HCT116 (cell line): ENCODE measurements at regions not wholly inside any gene's neighbourhood (a gene's known extent, or its start where the extent isn't known, plus 50 kb on each side); places are given as distances from the start of the nearest gene placed in this dataset.

Experiments used
- ATAC-seq: fragments of 200-7000 bp; cut with Tn5 transposase; 2 replicates; pipeline ENCODE4 v1.9.1; 2020; ENCODE audit warnings: mild to moderate bottlenecking, moderate library complexity
- BruUV-seq: library from RNA; stranded (reverse); fragments of 400-500 nt; replicated peaks from 2 replicates; lab custom pipeline; 2021; lab: Mats Ljungman, UMichigan
- CTCF ChIA-PET: fragments of 300-600 bp; sonication (Branson Sonifier 250); formaldehyde crosslinking; loops from one replicate; lab custom pipeline; 2021; ENCODE audit warnings: antibody characterized with exemption; lab: Charles Lee
- POLR2A ChIA-PET: fragments of 300-600, 350-600 bp; sonication (Branson Sonifier 250); formaldehyde crosslinking; loops from one replicate; lab custom pipeline; 2021; ENCODE audit warnings: antibody characterized with exemption; lab: Charles Lee
- RAD21 ChIA-PET, 2 experiments: fragments of 300-600 bp; sonication (Branson Sonifier 250); formaldehyde crosslinking; loops; one replicate each; lab custom pipeline; 2023; ENCODE audit warnings: low total read pairs in 2 of 2; ENCODE audit not compliant: uncharacterized antibody in 2 of 2, unreplicated experiment in 2 of 2, low non-redundant PET in 1 of 2; lab: Charles Lee
- DNase-seq: peaks from one replicate; pipeline ENCODE4 v3.0.0-alpha.2; 2010; ENCODE audit warnings: low read depth, low spot score
- H2AFZ ChIP-seq: fragments of 200-600 bp; shearing (Covaris generic), sonication (generic); 2 replicates; pipeline ENCODE4 v1.6.1; 2017; ENCODE audit warnings: low read depth, mixed run types, mixed read lengths, antibody characterized with exemption, low read length; ENCODE audit not compliant: poor library complexity, severe bottlenecking
- H3K27ac ChIP-seq: 2 replicates; pipeline ENCODE4 v1.5.1; 2012; ENCODE audit warnings: low read depth, low read length
- H3K27me3 ChIP-seq: fragments of 200-600 bp; sonication (generic); 2 replicates; pipeline ENCODE4 v1.6.1; 2016; ENCODE audit warnings: mixed run types, low read length, mixed read lengths; ENCODE audit not compliant: insufficient read depth
- H3K36me3 ChIP-seq, 2 experiments: fragments of 200-500 bp in 1 of 2; fragments of 200-600 bp in 1 of 2; sonication (Bioruptor generic) in 1 of 2; sonication (generic) in 1 of 2; 2 replicates each; pipeline versions ENCODE4 v1.5.1 to v1.6.1; 2014 to 2016; ENCODE audit warnings: low read length in 2 of 2, inconsistent platforms in 1 of 2, mixed read lengths in 1 of 2, mixed run types in 1 of 2; ENCODE audit not compliant: insufficient read depth in 2 of 2, control insufficient read depth in 1 of 2
- H3K4me1 ChIP-seq, 2 experiments: fragments of 200-600 bp in 1 of 2; sonication (generic) in 1 of 2; 2 replicates each; pipeline versions ENCODE4 v1.5.1 to v1.6.1; 2012 to 2017; ENCODE audit warnings: low read length in 2 of 2, inconsistent platforms in 1 of 2, mild to moderate bottlenecking in 1 of 2, mixed read lengths in 1 of 2, mixed run types in 1 of 2, moderate library complexity in 1 of 2; ENCODE audit not compliant: insufficient read depth in 2 of 2, control insufficient read depth in 1 of 2
- H3K4me2 ChIP-seq: fragments of 200-600 bp; sonication (generic); 2 replicates; pipeline ENCODE4 v1.6.1; 2017; ENCODE audit warnings: mixed run types, low read length, mixed read lengths
- H3K4me3 ChIP-seq, 2 experiments: fragments of 200-600 bp in 1 of 2; sonication (generic) in 1 of 2; replicated peaks in 1 of 2; 2 replicates each; pipeline ENCODE4 v1.5.1; 2011 to 2016; ENCODE audit warnings: low read length in 2 of 2, control low read depth in 1 of 2, low read depth in 1 of 2, mild to moderate bottlenecking in 1 of 2, mixed read lengths in 1 of 2, mixed run types in 1 of 2
- H3K79me2 ChIP-seq: fragments of 200-600 bp; sonication (generic); 2 replicates; pipeline ENCODE4 v1.6.1; 2017; ENCODE audit warnings: mild to moderate bottlenecking, mixed run types, low read length, moderate library complexity, mixed read lengths; ENCODE audit not compliant: insufficient read depth
- H3K9ac ChIP-seq: fragments of 200-600 bp; sonication (generic); 2 replicates; pipeline ENCODE4 v1.6.1; 2016; ENCODE audit warnings: low read length, mixed read lengths
- H3K9me2 ChIP-seq: fragments of 200-600 bp; sonication (generic), shearing (Covaris generic); 2 replicates; pipeline ENCODE4 v1.6.1; 2017; ENCODE audit warnings: mixed run types, mild to moderate bottlenecking, moderate library complexity; ENCODE audit not compliant: insufficient read depth
- H3K9me3 ChIP-seq, 2 experiments: fragments of 200-500 bp in 1 of 2; fragments of 200-600 bp in 1 of 2; sonication (Bioruptor generic) in 1 of 2; sonication (generic) in 1 of 2; 2 replicates each; pipeline ENCODE4 v1.6.1; 2014 to 2017; ENCODE audit warnings: low read length in 2 of 2, mixed read lengths in 2 of 2, inconsistent platforms in 1 of 2, low read depth in 1 of 2, mild to moderate bottlenecking in 1 of 2, mixed run types in 1 of 2, moderate library complexity in 1 of 2; ENCODE audit not compliant: control insufficient read depth in 1 of 2, insufficient read depth in 1 of 2
- H4K20me1 ChIP-seq: fragments of 200-600 bp; sonication (generic), shearing (Covaris generic); 2 replicates; pipeline ENCODE4 v1.6.1; 2017; ENCODE audit warnings: mixed run types, mild to moderate bottlenecking, moderate library complexity; ENCODE audit not compliant: insufficient read depth
- CEBPB ChIP-seq: IDR thresholded peaks from 2 replicates; pipeline ENCODE4 v1.6.1; 2012; ENCODE audit warnings: low read depth
- EGR1 ChIP-seq: IDR thresholded peaks from 2 replicates; pipeline ENCODE4 v1.6.1; 2012; ENCODE audit warnings: low read depth
- EZH2 ChIP-seq: fragments of 200-600 bp; sonication (generic); IDR thresholded peaks from 2 replicates; pipeline ENCODE4 v1.6.1; 2017; ENCODE audit warnings: antibody characterized with exemption, mixed run types
- JUND ChIP-seq: IDR thresholded peaks from 2 replicates; pipeline ENCODE4 v1.6.1; 2012
- POLR2A ChIP-seq: IDR thresholded peaks from 2 replicates; pipeline ENCODE4 v1.7.0; 2011; ENCODE audit warnings: borderline replicate concordance; ENCODE audit not compliant: insufficient read depth, insufficient read length; ENCODE audit errors: extremely low read depth
- POLR2AphosphoS5 ChIP-seq: IDR thresholded peaks from 2 replicates; pipeline ENCODE4 v1.6.1; 2011; ENCODE audit warnings: mild to moderate bottlenecking, low read depth, low read length, moderate library complexity
- RAD21 ChIP-seq: IDR thresholded peaks from 2 replicates; pipeline ENCODE4 v1.6.1; 2012; ENCODE audit warnings: low read depth, mild to moderate bottlenecking
- REST ChIP-seq: IDR thresholded peaks from 2 replicates; pipeline ENCODE4 v1.6.1; 2012; ENCODE audit warnings: low read depth
- SP1 ChIP-seq: IDR thresholded peaks from 2 replicates; pipeline ENCODE4 v1.6.1; 2012; ENCODE audit warnings: low read depth
- SRF ChIP-seq: IDR thresholded peaks from 2 replicates; pipeline ENCODE4 v1.6.1; 2012; ENCODE audit warnings: low read depth
- TCF7L2 ChIP-seq: IDR thresholded peaks from 2 replicates; pipeline ENCODE4 v1.7.0; 2011; ENCODE audit warnings: borderline replicate concordance, inconsistent platforms; ENCODE audit not compliant: insufficient read depth, insufficient read length; ENCODE audit errors: extremely low read depth
- intact Hi-C: fragments of 100-400 bp; cut with micrococcal nuclease; formaldehyde crosslinking; loops from 2 replicates; pipeline ENCODE4 v1.10.0; 2022
- TF ChIP-seq, protein P1 (sequence below): IDR thresholded peaks from 2 replicates; pipeline ENCODE4 v1.6.1; 2012
- TF ChIP-seq, protein P2 (sequence below): IDR thresholded peaks from 2 replicates; pipeline ENCODE4 v1.6.1; 2012
- TF ChIP-seq, protein P3 (sequence below): IDR thresholded peaks from 2 replicates; pipeline ENCODE4 v1.6.1; 2011; ENCODE audit warnings: mild to moderate bottlenecking, low read length, moderate library complexity; ENCODE audit not compliant: insufficient replicate concordance; ENCODE audit errors: extremely low read depth

DNA sequence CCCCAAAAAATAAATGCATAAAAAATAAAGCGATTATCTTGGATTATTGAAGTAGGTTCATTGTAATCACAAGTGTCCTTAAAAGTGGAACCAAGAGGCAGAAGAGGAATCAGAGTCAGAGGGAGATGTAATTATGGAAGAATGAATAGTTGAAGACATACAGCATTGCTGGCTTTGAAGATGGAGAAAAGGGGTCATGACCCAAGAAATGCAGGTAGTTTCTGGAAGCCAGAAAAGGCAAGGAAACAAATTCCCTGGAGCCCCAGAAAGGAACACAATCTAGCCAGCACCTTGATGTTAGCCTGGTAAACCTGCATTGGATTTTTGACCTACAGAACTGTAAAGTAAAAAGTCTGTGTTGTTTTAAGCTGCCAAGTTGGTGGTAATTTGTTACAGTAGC, 57.5 kb upstream of the PTGR2 start:
- peak overlapping the region; percentile 7; the same call in 1 of the 2 replicates for H3K4me2 ChIP-seq
- no peaks in the 10 kb centered on the region for H3K9me2 ChIP-seq
- no peak overlapping the region for H3K9ac ChIP-seq
- ChIA-PET RAD21 (no interaction called here), POLR2A (no interaction called here), CTCF (no interaction called here)
- peaks cover 16 to 38% of the 10 kb centered on the region in 2 experiments for H3K4me1 ChIP-seq
- H3K27me3 ChIP-seq = no peaks in the 10 kb centered on the region
- TF ChIP-seq POLR2A = no peak
- no peak overlapping the region for H2AFZ ChIP-seq
- ATAC-seq (no peak), DNase-seq (no peak)
- H3K4me3 ChIP-seq = no peak overlapping the region
- H3K9me3 ChIP-seq = no peaks in the 10 kb centered on the region
- no TSS peak for BruUV-seq
- intact Hi-C loops = no loop called here
- H3K79me2 ChIP-seq = no peaks in the 10 kb centered on the region
- no peak overlapping the region for H3K27ac ChIP-seq
- H3K36me3 ChIP-seq = no peaks in the 10 kb centered on the region
- no peaks in the 10 kb centered on the region for H4K20me1 ChIP-seq

- Histone ChIP-seq H3K4me2 (no peak overlapping the region), H4K20me1 (no peaks in the 10 kb centered on the region), H3K79me2 (no peaks in the 10 kb centered on the region), H3K36me3 (no peaks in the 10 kb centered on the region), H3K4me3 (no peak overlapping the region), H3K9me3 (no peaks in the 10 kb centered on the region), H2AFZ (no peak overlapping the region), H3K9ac (no peak overlapping the region), H3K27me3 (no peaks in the 10 kb centered on the region), H3K27ac (no peak overlapping the region), H3K9me2 (no peaks in the 10 kb centered on the region), H3K4me1 (peaks cover 25 to 46% of the 10 kb centered on the region in 2 experiments)
- RAD21 ChIA-PET = interaction anchor here in 1 of 2 experiments (0.7 kb wide), 1 partner anchor 64 kb away, joined by 5 read pairs; no protein-coding TSS in a partner anchor
- CTCF ChIA-PET = no interaction called here
- TF ChIP-seq SRF (no peak), EGR1 (no peak), SP1 (no peak), RAD21 (no peak), POLR2AphosphoS5 (no peak), REST (no peak), TCF7L2 (no peak), JUND (no peak), EZH2 (no peak), CEBPB (no peak)
- TF ChIP-seq, protein P1, sequence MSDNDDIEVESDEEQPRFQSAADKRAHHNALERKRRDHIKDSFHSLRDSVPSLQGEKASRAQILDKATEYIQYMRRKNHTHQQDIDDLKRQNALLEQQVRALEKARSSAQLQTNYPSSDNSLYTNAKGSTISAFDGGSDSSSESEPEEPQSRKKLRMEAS = no peak
- TF ChIP-seq, protein P2, sequence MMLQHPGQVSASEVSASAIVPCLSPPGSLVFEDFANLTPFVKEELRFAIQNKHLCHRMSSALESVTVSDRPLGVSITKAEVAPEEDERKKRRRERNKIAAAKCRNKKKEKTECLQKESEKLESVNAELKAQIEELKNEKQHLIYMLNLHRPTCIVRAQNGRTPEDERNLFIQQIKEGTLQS = no peak
- TF ChIP-seq, protein P3, sequence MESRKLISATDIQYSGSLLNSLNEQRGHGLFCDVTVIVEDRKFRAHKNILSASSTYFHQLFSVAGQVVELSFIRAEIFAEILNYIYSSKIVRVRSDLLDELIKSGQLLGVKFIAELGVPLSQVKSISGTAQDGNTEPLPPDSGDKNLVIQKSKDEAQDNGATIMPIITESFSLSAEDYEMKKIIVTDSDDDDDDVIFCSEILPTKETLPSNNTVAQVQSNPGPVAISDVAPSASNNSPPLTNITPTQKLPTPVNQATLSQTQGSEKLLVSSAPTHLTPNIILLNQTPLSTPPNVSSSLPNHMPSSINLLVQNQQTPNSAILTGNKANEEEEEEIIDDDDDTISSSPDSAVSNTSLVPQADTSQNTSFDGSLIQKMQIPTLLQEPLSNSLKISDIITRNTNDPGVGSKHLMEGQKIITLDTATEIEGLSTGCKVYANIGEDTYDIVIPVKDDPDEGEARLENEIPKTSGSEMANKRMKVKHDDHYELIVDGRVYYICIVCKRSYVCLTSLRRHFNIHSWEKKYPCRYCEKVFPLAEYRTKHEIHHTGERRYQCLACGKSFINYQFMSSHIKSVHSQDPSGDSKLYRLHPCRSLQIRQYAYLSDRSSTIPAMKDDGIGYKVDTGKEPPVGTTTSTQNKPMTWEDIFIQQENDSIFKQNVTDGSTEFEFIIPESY = no peak
- no peak for ATAC-seq
- no peak for DNase-seq
- BruUV-seq = no TSS peak
- POLR2A ChIA-PET = no interaction called here
- intact Hi-C loops = no loop called here
Observed at GRCh38 chr14:73792481-73792880, 59.1 kb upstream of the PTGR2 start.
